PC-9 (cell line): ENCODE measurements at regions not wholly inside any gene's neighbourhood (a gene's known extent, or its start where the extent isn't known, plus 50 kb on each side); places are given as distances from the start of the nearest gene placed in this dataset.

Source experiments
- BruUV-seq: library from RNA; stranded (reverse); fragments of 400-500 nt; replicated peaks from 2 replicates; lab custom pipeline; 2021; lab: Mats Ljungman, UMichigan
- CTCF ChIA-PET: fragments of 300-600 bp; sonication (Branson Sonifier 250); formaldehyde crosslinking; loops from one replicate; lab custom pipeline; 2022; ENCODE audit warnings: antibody characterized with exemption; lab: Charles Lee
- POLR2A ChIA-PET: fragments of 300-600 bp; sonication (Branson Sonifier 250); formaldehyde crosslinking; loops from one replicate; lab custom pipeline; 2022; ENCODE audit warnings: antibody characterized with exemption; ENCODE audit not compliant: unreplicated experiment; lab: Charles Lee
- DNase-seq, 2 experiments: peaks; one replicate each; pipeline versions ENCODE4 v3.0.0 to v3.0.0-alpha.2; 2015 to 2022; ENCODE audit warnings: mixed read lengths in 1 of 2
- H2AFZ ChIP-seq: fragments of 200-600 bp; sonication (generic); 2 replicates; pipeline ENCODE4 v1.8.1; 2017; ENCODE audit warnings: antibody characterized with exemption
- H3F3A ChIP-seq: fragments of 200-600 bp; sonication (generic); 2 replicates; pipeline ENCODE4 v1.8.1; 2017; ENCODE audit warnings: antibody characterized with exemption, mild to moderate bottlenecking, low read depth; ENCODE audit not compliant: insufficient read depth
- H3K27ac ChIP-seq: fragments of 200-600 bp; sonication (generic); 2 replicates; pipeline ENCODE4 v1.6.1; 2016; ENCODE audit warnings: mixed run types
- H3K27me3 ChIP-seq: fragments of 200-600 bp; sonication (generic); 2 replicates; pipeline ENCODE4 v1.6.1; 2016; ENCODE audit warnings: low read depth, mixed run types; ENCODE audit not compliant: insufficient read depth
- H3K36me3 ChIP-seq: fragments of 200-600 bp; sonication (generic); 2 replicates; pipeline ENCODE4 v1.6.1; 2016; ENCODE audit warnings: low read depth, mixed run types
- H3K4me1 ChIP-seq: fragments of 200-600 bp; sonication (generic); replicated peaks from 2 replicates; pipeline ENCODE4 v1.6.1; 2016; ENCODE audit warnings: mixed run types; ENCODE audit not compliant: insufficient read depth
- H3K4me2 ChIP-seq: fragments of 200-600 bp; sonication (generic); 2 replicates; pipeline ENCODE4 v1.6.1; 2017; ENCODE audit warnings: mixed run types
- H3K4me3 ChIP-seq: fragments of 200-600 bp; sonication (generic); 2 replicates; pipeline ENCODE4 v1.6.1; 2016; ENCODE audit warnings: mixed run types
- H3K79me2 ChIP-seq: fragments of 200-600 bp; sonication (generic); 2 replicates; pipeline ENCODE4 v1.6.1; 2017; ENCODE audit warnings: low read depth, mixed run types
- H3K9me2 ChIP-seq: fragments of 200-600 bp; sonication (generic); 2 replicates; pipeline ENCODE4 v1.8.1; 2017; ENCODE audit warnings: mild to moderate bottlenecking; ENCODE audit not compliant: insufficient read depth
- H3K9me3 ChIP-seq: fragments of 200-600 bp; sonication (generic); 2 replicates; pipeline ENCODE4 v1.8.1; 2016; ENCODE audit warnings: low read depth; ENCODE audit not compliant: insufficient read depth
- H4K20me1 ChIP-seq: fragments of 200-600 bp; sonication (generic); 2 replicates; pipeline ENCODE4 v1.8.1; 2017; ENCODE audit not compliant: insufficient read depth
- EZH2 ChIP-seq: fragments of 200-600 bp; sonication (generic); IDR thresholded peaks from 2 replicates; pipeline ENCODE4 v1.8.0; 2017; ENCODE audit warnings: antibody characterized with exemption, low read depth
- intact Hi-C: fragments of 100-400 bp; cut with micrococcal nuclease; formaldehyde crosslinking; loops from one replicate; pipeline ENCODE4 v1.10.0; 2022; ENCODE audit not compliant: unreplicated experiment
- TF ChIP-seq, protein P1 (sequence below): fragments of 200-600 bp; sonication (generic); conservative IDR thresholded peaks from 2 replicates; pipeline ENCODE4 v1.6.1; 2017; ENCODE audit warnings: mixed run types, antibody characterized with exemption, mild to moderate bottlenecking, moderate library complexity

DNA sequence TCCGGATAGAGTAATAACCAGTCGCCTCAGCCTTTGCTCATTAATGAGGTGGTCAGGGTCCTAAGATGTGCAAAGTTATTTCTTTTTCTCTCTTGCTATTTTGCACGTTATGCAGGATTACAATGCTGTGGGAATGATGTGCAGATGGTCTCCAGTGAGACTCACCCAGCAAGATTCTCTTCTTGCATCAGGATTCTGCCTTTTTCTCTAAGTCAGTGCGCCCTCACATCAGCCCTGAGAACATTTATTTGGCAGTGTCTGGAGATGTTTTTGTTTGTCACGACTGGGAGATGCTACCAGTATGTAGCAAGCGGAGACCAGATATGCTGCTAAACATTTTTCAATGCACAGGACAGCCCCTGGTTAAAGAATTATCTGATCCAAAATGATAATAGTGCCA lies 280.3 kb upstream of the WWC1 start:
- TF ChIP-seq, protein P1, sequence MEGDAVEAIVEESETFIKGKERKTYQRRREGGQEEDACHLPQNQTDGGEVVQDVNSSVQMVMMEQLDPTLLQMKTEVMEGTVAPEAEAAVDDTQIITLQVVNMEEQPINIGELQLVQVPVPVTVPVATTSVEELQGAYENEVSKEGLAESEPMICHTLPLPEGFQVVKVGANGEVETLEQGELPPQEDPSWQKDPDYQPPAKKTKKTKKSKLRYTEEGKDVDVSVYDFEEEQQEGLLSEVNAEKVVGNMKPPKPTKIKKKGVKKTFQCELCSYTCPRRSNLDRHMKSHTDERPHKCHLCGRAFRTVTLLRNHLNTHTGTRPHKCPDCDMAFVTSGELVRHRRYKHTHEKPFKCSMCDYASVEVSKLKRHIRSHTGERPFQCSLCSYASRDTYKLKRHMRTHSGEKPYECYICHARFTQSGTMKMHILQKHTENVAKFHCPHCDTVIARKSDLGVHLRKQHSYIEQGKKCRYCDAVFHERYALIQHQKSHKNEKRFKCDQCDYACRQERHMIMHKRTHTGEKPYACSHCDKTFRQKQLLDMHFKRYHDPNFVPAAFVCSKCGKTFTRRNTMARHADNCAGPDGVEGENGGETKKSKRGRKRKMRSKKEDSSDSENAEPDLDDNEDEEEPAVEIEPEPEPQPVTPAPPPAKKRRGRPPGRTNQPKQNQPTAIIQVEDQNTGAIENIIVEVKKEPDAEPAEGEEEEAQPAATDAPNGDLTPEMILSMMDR: no peak
- TF ChIP-seq EZH2: no peak
- Histone ChIP-seq H3K27ac (no peak overlapping the region), H2AFZ (no peak overlapping the region), H3K79me2 (no peaks in the 10 kb centered on the region), H4K20me1 (no peaks in the 10 kb centered on the region), H3K9me2 (no peaks in the 10 kb centered on the region), H3K4me2 (no peak overlapping the region), H3K36me3 (no peaks in the 10 kb centered on the region), H3K27me3 (peaks cover 58% of the 10 kb centered on the region), H3F3A (no peaks in the 10 kb centered on the region), H3K4me1 (no peaks in the 10 kb centered on the region), H3K9me3 (no peaks in the 10 kb centered on the region), H3K4me3 (no peak overlapping the region)
- POLR2A ChIA-PET: no interaction called here
- BruUV-seq: no TSS peak
- intact Hi-C loops: no loop called here
- CTCF ChIA-PET: no interaction called here
- no peak for DNase-seq

DNA sequence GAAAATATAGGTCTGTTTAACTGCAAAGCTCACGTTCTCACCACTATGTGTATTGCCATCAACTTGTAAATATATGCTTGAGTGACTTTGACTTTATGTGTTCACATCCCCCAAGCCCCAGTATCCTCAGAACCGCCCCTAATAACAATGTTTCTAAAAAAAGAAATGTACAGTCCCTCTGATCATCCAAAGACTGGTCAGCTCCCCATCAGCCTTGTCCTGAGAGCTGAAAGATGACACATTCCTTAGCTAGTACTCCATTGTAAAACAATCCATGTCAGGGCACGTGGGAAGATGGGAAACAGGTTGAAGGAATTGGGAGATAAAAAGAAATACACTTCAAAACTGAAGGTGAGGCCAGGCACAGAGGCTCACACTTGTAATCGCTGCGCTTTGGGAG lies 279.4 kb upstream of the WWC1 start:
- no peak overlapping the region for H3K27ac ChIP-seq
- TF ChIP-seq EZH2: no peak
- TF ChIP-seq, protein P1: no peak
- CTCF ChIA-PET: no interaction called here
- no peaks in the 10 kb centered on the region for H3K4me1 ChIP-seq
- no peaks in the 10 kb centered on the region for H4K20me1 ChIP-seq
- H2AFZ ChIP-seq: no peak overlapping the region
- no TSS peak for BruUV-seq
- H3K36me3 ChIP-seq: no peaks in the 10 kb centered on the region
- peaks cover 60% of the 10 kb centered on the region for H3K27me3 ChIP-seq
- no peaks in the 10 kb centered on the region for H3K9me2 ChIP-seq
- no peak for DNase-seq
- no peaks in the 10 kb centered on the region for H3F3A ChIP-seq
- H3K79me2 ChIP-seq: no peaks in the 10 kb centered on the region
- H3K4me2 ChIP-seq: no peak overlapping the region
- POLR2A ChIA-PET: no interaction called here
- intact Hi-C loops: no loop called here
- no peaks in the 10 kb centered on the region for H3K9me3 ChIP-seq
- no peak overlapping the region for H3K4me3 ChIP-seq

DNA sequence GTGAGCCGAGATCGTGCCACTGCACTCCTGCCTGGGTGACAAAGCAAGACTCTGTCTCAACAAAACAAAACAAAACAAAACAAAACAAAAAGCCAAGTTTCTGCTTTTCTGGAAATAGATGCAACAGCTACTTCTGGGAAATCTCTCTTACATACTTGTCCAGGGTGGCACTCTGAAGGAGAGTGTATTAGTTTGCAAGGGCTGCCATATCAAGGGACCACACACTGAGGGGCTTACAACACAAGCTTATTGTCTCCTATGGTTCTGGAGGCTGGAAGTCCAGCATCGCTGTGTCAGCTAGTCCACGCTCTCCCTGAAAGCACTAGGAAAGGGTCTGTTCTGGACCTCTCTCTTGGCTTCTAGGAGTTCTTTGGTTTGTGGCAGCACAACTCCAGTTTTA lies 277.9 kb upstream of the WWC1 start:
- Histone ChIP-seq H3K9me3 (no peaks in the 10 kb centered on the region), H4K20me1 (no peaks in the 10 kb centered on the region), H3K27ac (no peak overlapping the region), H3K9me2 (no peaks in the 10 kb centered on the region), H3K4me3 (no peak overlapping the region), H2AFZ (no peak overlapping the region), H3K27me3 (peaks cover 45% of the 10 kb centered on the region), H3K36me3 (no peaks in the 10 kb centered on the region), H3K4me1 (no peaks in the 10 kb centered on the region), H3F3A (no peaks in the 10 kb centered on the region), H3K79me2 (no peaks in the 10 kb centered on the region), H3K4me2 (no peak overlapping the region)
- no peak for DNase-seq
- no TSS peak for BruUV-seq
- ChIA-PET POLR2A (no interaction called here), CTCF (no interaction called here)
- intact Hi-C loops: no loop called here
- TF ChIP-seq EZH2: no peak
- TF ChIP-seq, protein P1: no peak
